Right hindlimb (tissue), 1 donor: ENCODE measurements at regions not wholly inside any gene's neighbourhood (a gene's known extent, or its start where the extent isn't known, plus 50 kb on each side); places are given as distances from the start of the nearest gene placed in this dataset.
"Not testable (repeated sequence)": the region's sequence is repeated elsewhere in the genome, so short reads cannot be mapped to it uniquely, and the experiment has no call there.

ENCODE experiments used
- DNase-seq: peaks from one replicate; pipeline ENCODE4 v3.0.0-alpha.2; 2018

DNA sequence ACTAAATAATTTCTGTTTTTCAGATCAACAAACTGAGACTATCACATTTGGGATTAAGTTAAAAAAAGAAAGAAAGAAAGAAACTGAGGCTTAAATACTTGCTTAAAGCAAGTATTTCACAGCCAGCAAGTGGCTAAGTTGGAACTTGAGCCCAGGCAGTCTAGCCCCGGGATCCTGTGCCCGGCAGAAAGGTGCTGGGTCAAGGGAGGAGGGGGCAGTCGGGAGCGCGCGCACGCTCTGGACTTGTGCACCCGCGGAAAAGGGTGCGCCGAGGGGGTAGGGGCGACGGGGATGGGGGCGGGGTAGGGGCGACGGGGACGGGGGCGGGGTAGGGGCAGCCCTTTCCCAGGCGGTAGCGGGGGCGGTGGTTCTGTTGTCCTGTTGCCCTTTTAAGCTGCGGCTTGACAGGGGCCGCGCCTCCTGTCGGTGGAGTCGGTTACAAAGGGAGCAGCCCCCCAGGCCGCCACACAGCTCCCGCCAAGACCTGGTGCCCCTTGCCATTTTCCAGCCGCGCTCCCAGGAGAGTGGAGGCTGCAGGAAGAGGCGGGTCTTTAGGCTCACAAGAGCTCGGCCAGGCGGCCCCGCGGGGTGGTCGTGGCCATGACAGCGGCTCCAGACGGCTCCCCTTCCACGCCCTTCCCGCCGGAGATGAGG is 60.6 kb downstream of the GOLGA8T start:
- DNase-seq, result not testable (repeated sequence)

DNA sequence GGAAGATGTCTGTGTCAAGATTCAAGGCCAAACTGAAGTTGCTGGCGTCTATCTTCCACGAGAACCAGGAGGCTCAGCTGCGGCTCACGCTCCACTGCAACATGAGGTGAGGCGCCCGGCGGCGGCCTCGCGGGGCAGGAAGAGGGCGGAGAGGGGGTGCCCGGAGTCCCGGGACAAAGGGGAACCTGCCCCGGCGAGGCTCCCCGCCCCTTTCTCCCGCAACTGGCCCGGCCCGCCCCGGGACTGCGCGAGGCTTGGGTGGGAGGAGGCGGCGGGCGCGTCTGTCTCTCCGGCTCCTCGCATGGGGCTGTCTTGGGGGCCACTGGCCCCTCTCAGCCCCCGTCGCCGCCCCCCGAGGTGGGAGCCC is 61.1 kb downstream of the GOLGA8T start:
- DNase-seq, result peak; percentile 16

DNA sequence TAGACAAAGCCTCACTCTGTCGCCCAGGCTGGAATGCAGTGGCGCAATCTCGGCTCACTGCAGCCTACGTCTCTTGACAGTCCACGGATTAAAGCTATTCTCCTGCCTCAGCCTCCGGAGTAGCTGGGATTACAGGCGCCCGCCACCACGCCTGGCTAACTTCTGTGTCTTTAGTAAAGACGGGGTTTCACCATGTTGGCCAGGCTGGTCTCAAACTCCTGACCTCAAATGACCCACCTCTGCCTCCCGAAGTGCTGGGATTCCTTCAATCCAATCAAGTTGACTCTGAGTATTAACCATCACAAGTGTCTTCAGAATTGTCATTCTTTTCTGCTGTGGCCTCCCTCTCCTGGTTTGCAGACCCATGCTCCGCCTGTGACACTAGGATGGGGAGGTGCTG is 61.9 kb downstream of the GOLGA8T start:
- not testable (repeated sequence) for DNase-seq

DNA sequence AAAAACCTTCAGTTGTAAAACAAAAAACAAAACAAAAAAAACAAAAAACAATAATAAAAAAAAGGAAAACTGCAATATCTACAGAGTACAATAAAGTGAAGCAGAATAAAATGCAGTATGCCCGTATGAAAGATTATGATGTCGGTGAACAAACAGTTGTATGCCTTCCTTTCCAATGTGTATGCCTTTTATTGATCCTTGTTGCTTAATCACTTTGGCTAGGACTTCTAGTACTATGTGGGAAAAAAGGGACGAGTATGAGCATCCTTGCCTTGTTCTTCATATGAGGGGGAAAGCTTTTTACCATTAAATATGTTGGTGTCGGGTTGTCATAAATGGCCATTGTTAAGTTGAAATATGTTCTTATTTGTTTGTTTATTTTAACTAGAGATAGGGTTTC is 66.7 kb downstream of the GOLGA8T start:
- not testable (repeated sequence) for DNase-seq

DNA sequence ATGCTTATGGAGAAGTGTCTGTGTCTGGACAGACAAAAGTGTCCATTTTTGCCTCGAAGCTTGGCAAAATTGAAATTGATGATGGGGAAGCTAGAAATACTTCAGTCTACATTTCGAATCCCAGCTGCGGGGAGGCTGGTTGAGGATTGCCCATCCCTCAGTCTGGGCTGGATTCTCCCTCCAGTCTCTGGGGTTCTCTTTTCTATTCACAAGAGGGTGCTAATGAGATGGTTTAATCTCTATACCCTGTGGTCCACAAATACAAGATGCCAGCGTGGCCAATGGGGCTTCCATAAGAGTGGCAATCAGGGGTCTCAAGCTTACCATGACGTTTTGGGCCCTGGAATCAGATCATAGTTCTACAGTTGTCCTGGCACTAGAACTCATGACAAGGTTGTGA is 78.9 kb downstream of the GOLGA8T start:
- DNase-seq, result not testable (repeated sequence)

DNA sequence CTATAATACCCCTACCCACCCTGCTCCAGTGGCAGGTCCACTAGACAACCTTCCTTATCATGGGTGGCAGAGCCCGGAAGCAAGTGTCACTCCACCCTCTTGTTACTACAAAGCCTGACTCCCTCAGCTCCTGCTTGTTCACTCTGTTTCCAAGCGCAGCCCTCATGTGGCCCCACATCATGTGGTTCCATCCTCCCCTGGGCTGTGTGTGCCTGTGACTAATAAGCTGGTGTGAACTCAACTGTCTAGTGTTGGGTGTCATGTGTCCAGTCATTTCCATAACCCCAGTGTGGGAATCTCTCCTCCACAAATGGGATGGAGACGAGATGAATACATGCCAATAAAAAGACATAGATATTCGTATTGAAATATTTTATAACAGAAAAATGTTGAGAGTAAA is 87.0 kb downstream of the GOLGA8T start:
- DNase-seq, result not testable (repeated sequence)

DNA sequence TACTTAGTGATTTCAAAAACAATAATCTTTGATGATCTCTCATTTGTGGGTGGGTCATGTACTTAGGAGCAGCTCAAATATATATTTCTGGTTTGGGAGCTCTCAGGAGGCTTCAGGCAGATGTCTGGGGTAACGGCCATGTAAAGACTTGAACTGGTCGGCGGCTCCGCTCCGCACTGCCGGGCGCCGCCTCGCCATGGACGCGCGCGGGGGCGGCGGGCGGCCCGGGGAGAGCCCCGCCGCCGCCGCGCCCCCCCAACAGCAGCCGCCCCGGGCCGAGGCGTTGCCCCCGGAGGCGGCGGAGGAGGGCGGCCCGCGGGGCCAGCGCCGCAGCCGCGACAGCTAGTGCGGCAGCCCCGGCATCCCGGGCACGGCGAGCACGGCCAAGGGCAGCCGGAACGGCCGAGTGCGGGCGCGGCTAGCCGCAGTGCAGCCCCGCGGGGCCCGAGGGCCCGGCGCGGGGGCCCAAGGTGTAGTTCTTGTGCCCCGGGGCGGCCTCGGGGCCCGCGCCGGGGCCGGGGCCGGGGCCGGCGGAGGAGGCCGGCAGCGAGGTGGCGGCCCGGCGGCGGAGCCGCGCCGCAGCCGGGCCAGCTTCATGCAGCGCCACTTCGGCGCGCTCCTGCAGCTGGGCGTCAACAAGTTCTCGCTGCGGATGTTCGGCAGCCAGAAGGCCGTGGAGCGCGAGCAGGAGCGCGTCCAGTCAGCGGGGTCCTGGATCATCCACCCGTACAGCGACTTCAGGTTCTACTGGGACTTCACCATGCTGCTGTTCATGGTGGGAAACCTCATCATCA is 88.1 kb downstream of the GOLGA8T start:
- not testable (repeated sequence) for DNase-seq

DNA sequence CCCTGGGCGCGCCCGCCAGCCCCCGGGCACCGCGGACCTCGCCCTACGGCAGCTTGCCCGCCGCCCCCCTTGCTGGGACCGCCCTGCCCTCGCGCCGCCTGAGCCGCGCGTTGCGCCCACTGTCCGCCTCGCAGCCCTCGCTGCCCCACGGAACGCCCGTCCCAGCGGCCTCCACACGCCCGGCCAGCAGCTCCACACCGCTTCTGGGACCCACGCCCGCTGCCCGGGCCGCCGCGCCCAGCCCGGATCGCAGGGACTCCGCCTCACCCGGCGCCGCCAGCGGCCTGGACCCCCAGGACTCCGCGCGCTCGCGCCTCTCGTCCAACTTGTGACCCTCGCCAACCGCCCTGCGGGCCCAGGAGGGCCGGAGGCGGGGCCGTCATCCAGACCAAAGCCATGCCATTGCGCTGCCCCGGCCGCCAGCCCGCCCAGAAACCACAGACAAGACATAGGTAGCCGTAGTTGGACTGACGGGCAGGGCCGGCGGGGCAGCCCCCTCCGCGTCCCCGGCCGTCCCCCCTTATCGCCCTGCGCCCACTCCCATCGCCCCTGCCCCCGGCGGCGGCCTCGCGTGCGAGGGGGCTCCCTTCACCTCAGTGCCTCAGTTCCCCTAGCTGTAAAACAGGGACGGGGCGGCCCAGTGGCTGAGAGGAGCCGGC is 90.5 kb downstream of the GOLGA8T start:
- not testable (repeated sequence) for DNase-seq

DNA sequence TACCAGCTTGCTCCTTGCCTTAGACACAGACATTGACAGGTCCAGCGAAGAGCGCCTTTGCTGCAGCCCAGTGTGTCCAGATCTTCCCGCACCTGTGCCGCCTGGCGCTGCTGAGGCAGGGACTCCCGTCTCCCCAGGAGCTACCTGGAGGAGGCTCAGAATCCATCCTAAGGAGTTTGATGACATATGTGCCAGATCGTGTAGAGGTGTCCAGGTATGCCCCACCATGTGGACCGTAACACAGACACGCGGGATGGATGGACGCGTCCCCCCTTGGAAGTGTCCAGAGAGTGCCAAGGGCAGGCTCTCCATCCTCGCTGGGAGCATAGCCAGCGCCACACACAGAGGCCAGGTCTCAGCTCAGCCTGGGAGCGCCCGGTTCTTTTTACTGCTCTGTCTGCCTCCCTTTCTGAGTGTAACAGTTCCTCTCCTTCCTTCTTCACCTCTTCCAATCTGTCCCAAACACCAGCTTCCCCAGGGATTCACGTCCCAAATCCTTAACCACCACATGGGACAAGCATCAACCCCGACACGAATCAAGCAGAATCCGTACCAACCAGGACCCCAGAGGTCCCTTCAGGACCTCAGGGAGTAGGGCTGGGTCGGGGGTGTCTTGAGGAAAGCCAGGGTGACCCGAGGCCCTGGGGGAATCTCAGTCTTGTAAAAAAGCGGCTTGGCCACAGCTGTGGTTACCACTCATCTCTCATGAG is 126.7 kb downstream of the GOLGA8T start:
- peak; percentile 6 for DNase-seq

DNA sequence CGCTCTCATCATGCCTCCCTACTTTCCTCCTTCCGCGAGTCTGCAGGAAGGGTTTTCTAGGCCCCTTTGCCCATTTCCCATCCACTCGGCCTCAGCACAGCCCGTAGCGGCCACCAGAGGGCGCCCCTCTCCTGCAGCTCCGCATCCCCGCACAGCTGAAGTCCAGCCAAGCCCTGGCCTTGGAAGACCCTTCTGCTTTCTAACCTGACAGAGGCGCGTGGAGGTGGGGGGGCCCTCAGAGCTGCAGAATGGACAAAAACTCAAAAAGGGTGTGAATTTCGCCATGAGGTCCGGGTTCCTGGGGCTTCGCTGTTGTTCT is 127.2 kb downstream of the GOLGA8T start:
- not testable (repeated sequence) for DNase-seq

DNA sequence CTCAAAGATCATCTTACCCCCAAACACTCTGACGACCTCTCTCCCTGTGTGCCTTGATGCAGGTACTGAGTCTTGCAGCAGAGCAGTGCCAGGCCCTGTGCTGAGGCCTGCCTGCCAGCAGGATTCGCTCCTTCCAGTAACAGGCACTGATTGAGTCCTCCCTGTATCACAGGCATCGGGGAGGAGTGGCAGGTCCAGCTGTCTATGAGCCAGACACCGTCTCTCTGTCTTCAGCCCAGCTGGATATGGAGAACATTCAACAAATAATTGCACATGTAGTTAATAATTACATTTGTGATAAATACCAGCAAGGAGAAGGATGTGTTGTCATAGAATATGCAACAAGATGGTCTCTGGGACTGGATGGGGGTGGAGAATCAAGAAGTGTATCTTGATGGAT is 129.1 kb downstream of the GOLGA8T start:
- not testable (repeated sequence) for DNase-seq

DNA sequence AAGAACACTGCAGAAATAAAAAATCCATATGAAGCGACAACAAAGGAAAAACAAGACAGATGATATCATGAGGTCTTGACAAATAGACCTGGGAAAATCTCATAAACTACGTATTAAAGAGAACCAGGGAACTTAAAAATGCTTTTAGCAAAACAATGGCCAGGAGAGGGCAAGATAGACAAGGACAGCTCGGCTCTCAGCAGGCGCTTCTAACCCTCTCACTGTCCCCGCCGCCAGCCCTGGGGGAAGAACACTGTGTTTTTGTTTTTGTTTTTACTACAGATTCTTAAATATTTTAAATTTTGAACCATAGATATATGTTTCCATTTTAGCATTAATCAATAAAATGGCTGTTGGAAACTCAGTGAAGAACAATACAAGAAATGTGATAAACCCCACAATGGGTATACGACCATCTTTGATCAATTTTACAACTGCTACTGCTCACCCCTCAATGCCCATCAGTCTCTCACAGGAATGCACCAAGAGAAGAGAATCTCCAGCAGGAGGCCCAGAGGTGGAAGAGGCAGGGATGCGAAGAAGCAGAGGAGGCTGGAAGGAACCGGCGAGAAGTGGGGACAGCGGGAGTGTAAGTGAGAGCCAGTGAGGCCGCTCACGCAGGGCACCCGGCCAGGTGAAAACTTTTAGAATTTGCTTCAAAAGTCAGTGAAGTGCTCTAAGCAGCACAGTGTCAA is 98.0 kb downstream of the CHRFAM7A start:
- not testable (repeated sequence) for DNase-seq

DNA sequence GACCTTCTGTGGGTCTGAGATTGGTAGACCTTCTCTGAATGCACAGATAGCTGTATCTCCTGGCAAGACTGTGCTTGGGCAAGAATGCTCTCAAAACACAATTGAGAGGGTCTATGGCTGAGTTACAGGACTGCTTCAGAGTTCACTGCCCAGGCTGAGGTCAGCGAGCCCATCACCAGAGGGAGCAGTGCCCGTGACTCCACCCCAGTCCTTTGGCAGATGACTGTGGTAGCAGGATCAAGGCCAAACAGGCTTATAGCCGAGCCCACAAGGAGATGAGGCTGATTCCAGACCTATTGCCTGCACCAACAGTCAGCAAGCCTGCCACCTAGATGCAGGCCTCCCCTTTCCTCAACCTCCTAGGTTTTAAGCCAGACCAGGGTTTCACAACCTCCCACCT is 89.4 kb downstream of the CHRFAM7A start:
- DNase-seq, result not testable (repeated sequence)
